Adrenal gland (tissue), 9 donors: ENCODE measurements at regions not wholly inside any gene's neighbourhood (a gene's known extent, or its start where the extent isn't known, plus 50 kb on each side); places are given as distances from the start of the nearest gene placed in this dataset.
"Not testable (repeated sequence)": the region's sequence is repeated elsewhere in the genome, so short reads cannot be mapped to it uniquely, and the experiment has no call there.

Experiments used
- DNase-seq, 7 donors: peaks; one replicate each; pipeline ENCODE4 v3.0.0-alpha.2; 2019 to 2020
- H3K27ac ChIP-seq, 5 donors: fragments of 200-600 bp; sonication (generic) in 4 of 5; 1 replicate in 3 of 5; 2 replicates in 2 of 5; pipeline versions ENCODE4 v1.5.1 to v1.8.0; 2016 to 2020; ENCODE audit warnings: mild to moderate bottlenecking in 1 of 5
- H3K27me3 ChIP-seq: fragments of 200-600 bp; 2 replicates; pipeline ENCODE4 v1.8.0; 2021
- H3K36me3 ChIP-seq, 2 donors: fragments of 200-600 bp; replicated peaks in 1 of 2; 1 replicate in 1 of 2; 2 replicates in 1 of 2; pipeline versions ENCODE4 v1.5.1 to v1.8.0; 2018 to 2022
- H3K4me1 ChIP-seq, 2 donors: fragments of 200-600 bp; replicated peaks in 1 of 2; 1 replicate in 1 of 2; 2 replicates in 1 of 2; pipeline versions ENCODE4 v1.5.1 to v1.8.0; 2018 to 2021
- H3K4me3 ChIP-seq, 4 donors: fragments of 200-600 bp; sonication (generic) in 3 of 4; one replicate each; pipeline ENCODE4 v1.5.1; 2016 to 2018
- H3K9me3 ChIP-seq, 3 donors: fragments of 200-600 bp; sonication (generic) in 1 of 3; replicated peaks in 1 of 3; 1 replicate in 2 of 3; 2 replicates in 1 of 3; pipeline versions ENCODE4 v1.5.1 to v1.8.0; 2016 to 2021
- POLR2A ChIP-seq, 2 donors: fragments of 450-650 bp; IDR thresholded peaks; one replicate each; pipeline ENCODE4 v1.6.1; 2017; ENCODE audit warnings: antibody characterized with exemption in 2 of 2, mild to moderate bottlenecking in 2 of 2, moderate library complexity in 1 of 2
- WGBS, 4 donors: extraction: QIAGEN DNeasy Blood & Tissue Kit in 2 of 4; methylation state at CpG; one replicate each; pipeline versions ENCODE4 v1.1.5 to v1.1.7; 2013 to 2017; 5-methylcytosine and 5-hydroxymethylcytosine counted together
- intact Hi-C, 2 donors: fragments of 100-400 bp; cut with DNase I; formaldehyde crosslinking; loops; one replicate each; pipeline versions ENCODE4 v1.14.1 to v1.15.0; 2022 to 2023
- TF ChIP-seq, protein P1 (sequence below), 6 experiments: fragments of 450-650 bp in 4 of 6; fragments of 200-600 bp in 2 of 6; sonication (generic) in 1 of 6; IDR thresholded peaks; 1 replicate in 5 of 6; 2 replicates in 1 of 6; pipeline versions ENCODE4 v1.5.1 to v1.8.0; 2016 to 2021; ENCODE audit warnings: antibody characterized with exemption in 6 of 6, mild to moderate bottlenecking in 2 of 6, moderate library complexity in 1 of 6
- donor health status: healthy with polysubstance abuse.
- donor health status: Bipolar disorder and iron deficiency.
- donor health status: DM: yes; HTN: yes; CAD: no.
- donor health status: DM: no; HTN: no; CAD: no.
- donor health status: DM: no; HTN: no; CAD: no.

DNA sequence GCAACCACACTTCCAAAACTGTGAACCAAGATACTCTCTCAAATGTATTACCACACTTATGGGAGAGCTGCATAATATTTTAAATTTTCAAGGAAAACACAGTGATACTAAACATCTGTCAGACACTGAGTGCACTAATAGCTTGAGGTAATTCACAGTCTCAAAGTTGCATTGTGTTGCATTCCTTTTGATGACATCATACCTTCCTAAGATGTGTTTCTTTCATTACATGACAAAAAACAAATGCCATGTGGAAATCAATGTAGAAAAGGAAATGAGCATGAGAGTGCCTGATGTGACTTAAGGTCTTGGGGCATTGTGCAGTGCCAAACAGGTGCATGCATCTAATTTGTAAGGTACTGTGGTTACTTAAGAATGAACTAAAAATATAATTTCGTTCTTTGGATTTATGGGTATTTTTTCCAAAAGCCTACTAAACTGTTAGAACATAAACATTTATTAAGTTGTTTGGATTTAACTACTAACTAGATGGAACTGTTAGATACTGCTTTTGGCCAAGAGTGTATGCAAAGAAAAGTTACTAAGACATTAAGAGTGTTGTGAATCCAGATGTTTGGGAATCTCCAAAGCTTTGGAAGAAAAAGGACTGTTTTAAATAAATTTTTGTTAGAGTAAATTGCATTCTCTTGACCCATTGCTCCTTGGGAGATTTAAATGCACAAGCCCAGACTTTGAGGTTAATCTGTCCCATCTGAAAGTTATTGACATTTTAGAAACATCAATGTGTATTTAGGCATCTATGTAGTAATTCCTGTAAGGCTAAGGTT, 496.2 kb upstream of the SEMA3D start:
- H3K27ac ChIP-seq = no peak overlapping the region
- no peaks in the 10 kb centered on the region for H3K4me1 ChIP-seq
- TF ChIP-seq POLR2A (IDR thresholded peaks at IDR 0.05) = no peak
- TF ChIP-seq, protein P1, sequence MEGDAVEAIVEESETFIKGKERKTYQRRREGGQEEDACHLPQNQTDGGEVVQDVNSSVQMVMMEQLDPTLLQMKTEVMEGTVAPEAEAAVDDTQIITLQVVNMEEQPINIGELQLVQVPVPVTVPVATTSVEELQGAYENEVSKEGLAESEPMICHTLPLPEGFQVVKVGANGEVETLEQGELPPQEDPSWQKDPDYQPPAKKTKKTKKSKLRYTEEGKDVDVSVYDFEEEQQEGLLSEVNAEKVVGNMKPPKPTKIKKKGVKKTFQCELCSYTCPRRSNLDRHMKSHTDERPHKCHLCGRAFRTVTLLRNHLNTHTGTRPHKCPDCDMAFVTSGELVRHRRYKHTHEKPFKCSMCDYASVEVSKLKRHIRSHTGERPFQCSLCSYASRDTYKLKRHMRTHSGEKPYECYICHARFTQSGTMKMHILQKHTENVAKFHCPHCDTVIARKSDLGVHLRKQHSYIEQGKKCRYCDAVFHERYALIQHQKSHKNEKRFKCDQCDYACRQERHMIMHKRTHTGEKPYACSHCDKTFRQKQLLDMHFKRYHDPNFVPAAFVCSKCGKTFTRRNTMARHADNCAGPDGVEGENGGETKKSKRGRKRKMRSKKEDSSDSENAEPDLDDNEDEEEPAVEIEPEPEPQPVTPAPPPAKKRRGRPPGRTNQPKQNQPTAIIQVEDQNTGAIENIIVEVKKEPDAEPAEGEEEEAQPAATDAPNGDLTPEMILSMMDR (IDR thresholded peaks at IDR 0.05) = no peak
- no peaks in the 10 kb centered on the region for H3K36me3 ChIP-seq
- H3K27me3 ChIP-seq = no peaks in the 10 kb centered on the region
- no peak overlapping the region for H3K4me3 ChIP-seq
- intact Hi-C loops = no loop called here
- no peak for DNase-seq
- WGBS, 4 donors = 74 to 86% (median 81%) methylated on average over 1 of the region's 1 CpG
- H3K9me3 ChIP-seq = no peaks in the 10 kb centered on the region

DNA sequence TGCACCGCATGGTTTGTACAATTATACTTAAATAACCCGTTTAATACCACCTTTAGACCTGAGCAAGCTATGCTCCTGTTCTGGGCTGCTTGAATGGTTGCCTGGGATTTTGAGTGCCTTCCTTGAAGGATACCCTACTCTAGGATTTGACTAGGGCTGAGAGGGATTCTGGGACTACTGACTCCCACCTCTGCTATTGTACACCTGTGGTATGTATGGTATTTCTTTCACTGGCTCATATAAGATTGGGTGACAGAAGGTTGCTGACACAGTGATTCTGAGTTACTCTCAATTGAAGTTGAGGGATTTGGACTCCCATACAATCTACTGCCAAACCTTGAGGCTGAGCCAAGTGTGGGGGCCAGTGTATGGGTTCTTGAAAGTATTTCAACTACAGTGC, 494.4 kb upstream of the SEMA3D start:
- Histone ChIP-seq H3K27ac (no peak overlapping the region), H3K9me3 (no peaks in the 10 kb centered on the region)
- WGBS, 4 donors = 43 to 71% (median 56%) methylated on average over 2 of the region's 2 CpGs

DNA sequence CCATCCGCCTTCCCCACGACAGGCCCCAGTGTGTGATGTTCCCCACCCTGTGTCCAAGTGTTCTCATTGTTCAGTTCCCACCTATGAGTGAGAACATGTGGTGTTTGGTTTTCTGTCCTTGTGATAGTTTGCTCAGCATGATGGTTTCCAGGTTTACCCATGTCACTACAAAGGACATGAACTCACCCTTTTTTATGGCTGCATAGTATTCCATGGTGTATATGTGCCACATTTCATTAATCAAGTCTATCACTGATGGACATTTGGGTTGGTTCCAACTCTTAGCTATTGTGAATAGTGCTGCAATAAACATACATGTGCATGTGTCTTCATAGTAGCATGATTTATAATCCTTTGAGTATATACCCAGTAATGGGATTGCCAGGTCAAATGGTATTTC, 488.2 kb upstream of the SEMA3D start:
- H3K4me3 ChIP-seq, intact Hi-C loops, H3K27me3 ChIP-seq, H3K9me3 ChIP-seq, DNase-seq, H3K27ac ChIP-seq, H3K4me1 ChIP-seq, H3K36me3 ChIP-seq: not testable (repeated sequence)
- WGBS, 4 donors = 87 to 100% (median 92%) methylated on average over 2 of the region's 2 CpGs

More for the DNA sequence above, 494.4 kb upstream of the SEMA3D start:
- Histone ChIP-seq H3K4me3 (no peak overlapping the region), H3K27me3 (no peaks in the 10 kb centered on the region), H3K4me1 (no peaks in the 10 kb centered on the region), H3K36me3 (no peaks in the 10 kb centered on the region)
- no peak for DNase-seq
- intact Hi-C loops = no loop called here
- TF ChIP-seq POLR2A (IDR thresholded peaks at IDR 0.05) = no peak
- TF ChIP-seq, protein P1 (IDR thresholded peaks at IDR 0.05) = no peak

DNA sequence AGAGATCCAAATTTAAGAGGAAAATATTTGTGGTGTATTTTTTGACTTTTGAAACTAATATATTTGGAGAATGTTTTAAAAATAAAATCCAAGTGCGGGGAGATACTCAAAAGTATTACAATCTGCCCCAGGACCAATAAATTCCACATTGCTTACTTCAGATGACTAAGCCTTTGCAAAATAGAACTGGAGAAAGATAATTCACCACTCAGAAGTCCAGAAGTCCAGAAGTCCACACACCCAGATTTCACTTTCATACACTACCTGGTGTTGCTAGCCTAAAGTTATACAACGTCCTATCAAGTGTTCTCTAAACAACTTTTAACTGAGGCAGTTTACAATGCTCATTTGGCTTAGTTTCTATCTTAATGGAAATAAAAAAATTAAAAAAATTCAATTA, 487.0 kb upstream of the SEMA3D start:
- WGBS, 4 donors = 80 to 89% (median 85%) methylated on average over 2 of the region's 2 CpGs
- H3K27ac ChIP-seq = no peak overlapping the region
- H3K4me3 ChIP-seq = no peak overlapping the region
- intact Hi-C loops = no loop called here
- no peaks in the 10 kb centered on the region for H3K27me3 ChIP-seq
- no peaks in the 10 kb centered on the region for H3K36me3 ChIP-seq
- no peak for TF ChIP-seq POLR2A (IDR thresholded peaks at IDR 0.05)
- TF ChIP-seq, protein P1 (IDR thresholded peaks at IDR 0.05) = no peak
- no peaks in the 10 kb centered on the region for H3K4me1 ChIP-seq
- peaks cover 0 to 6% (median 0%) of the 10 kb centered on the region in 3 donors for H3K9me3 ChIP-seq
- DNase-seq = no peak

DNA sequence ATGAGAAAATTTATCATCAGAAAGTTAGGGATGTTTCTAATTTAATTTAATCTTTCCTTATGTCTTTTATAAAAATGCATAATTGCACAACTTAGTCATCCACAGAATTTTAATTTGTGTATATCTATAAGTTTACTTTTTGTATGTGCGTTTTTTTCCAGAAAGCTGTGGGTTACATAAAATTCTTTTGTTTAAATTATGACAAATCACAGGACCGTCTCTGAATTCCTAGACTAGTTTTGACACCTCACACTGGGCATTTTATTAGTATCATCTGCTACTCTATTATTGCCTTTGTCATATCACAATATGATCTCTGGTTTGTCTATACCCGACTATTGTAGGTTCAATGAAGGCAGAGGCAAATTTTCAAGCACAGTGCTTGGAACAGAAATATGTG, 482.4 kb upstream of the SEMA3D start:
- Histone ChIP-seq H3K4me3 (no peak overlapping the region), H3K9me3 (peaks cover 0 to 6% (median 0%) of the 10 kb centered on the region in 3 donors), H3K27me3 (no peaks in the 10 kb centered on the region), H3K27ac (no peak overlapping the region), H3K4me1 (no peaks in the 10 kb centered on the region), H3K36me3 (no peaks in the 10 kb centered on the region)
- intact Hi-C loops = no loop called here
- DNase-seq = no peak
- TF ChIP-seq POLR2A (IDR thresholded peaks at IDR 0.05) = no peak
- TF ChIP-seq, protein P1 (IDR thresholded peaks at IDR 0.05) = no peak
- WGBS, 4 donors = 86 to 92% (median 89%) methylated on average over 3 of the region's 3 CpGs
